SIG-M5 (cell line): ENCODE measurements at regions not wholly inside any gene's neighbourhood (a gene's known extent, or its start where the extent isn't known, plus 50 kb on each side); places are given as distances from the start of the nearest gene placed in this dataset.

Experiments used
- DNase-seq: peaks from one replicate; lab custom pipeline; 2025; lab: John Stamatoyannopoulos, UW

- DNase-seq, result no peak
Measured at GRCh38 chr1:106969731-106970130, 86.7 kb upstream of the PRMT6 start.

GRCh38 chr1:106972074-106972473, 84.4 kb upstream of the PRMT6 start:
- DNase-seq, result no peak

- no peak for DNase-seq
Measured at GRCh38 chr1:106975944-106976343, 80.5 kb upstream of the PRMT6 start.

GRCh38 chr1:106978477-106979322, 77.8 kb upstream of the PRMT6 start:
- no peak for DNase-seq

GRCh38 chr1:106979371-106979770, 77.1 kb upstream of the PRMT6 start:
- DNase-seq, result no peak

- DNase-seq, result no peak
Measured at GRCh38 chr1:106980121-106980520, 76.4 kb upstream of the PRMT6 start.

GRCh38 chr1:106984801-106985200, 71.7 kb upstream of the PRMT6 start:
- no peak for DNase-seq

- DNase-seq, result no peak
Measured at GRCh38 chr1:106986603-106987002, 69.9 kb upstream of the PRMT6 start.

GRCh38 chr1:106995970-106996369, 60.5 kb upstream of the PRMT6 start:
- no peak for DNase-seq

- DNase-seq, result no peak
Measured at GRCh38 chr1:106998431-106999002, 58.0 kb upstream of the PRMT6 start.

GRCh38 chr1:107000902-107001301, 55.6 kb upstream of the PRMT6 start:
- no peak for DNase-seq

GRCh38 chr1:107003972-107004371, 52.5 kb upstream of the PRMT6 start:
- DNase-seq, result no peak

- no peak for DNase-seq
Measured at GRCh38 chr1:107004421-107004820, 52.1 kb upstream of the PRMT6 start.
